H1 (cell line): ENCODE measurements at regions not wholly inside any gene's neighbourhood (a gene's known extent, or its start where the extent isn't known, plus 50 kb on each side); places are given as distances from the start of the nearest gene placed in this dataset.

ENCODE experiments used
- CTCF ChIA-PET: fragments of 300-600 bp; sonication (Branson Sonifier 250); formaldehyde crosslinking; loops from one replicate; lab custom pipeline; 2021; ENCODE audit not compliant: partially characterized antibody; lab: Charles Lee
- POLR2A ChIA-PET: fragments of 300-600 bp; sonication (Branson Sonifier 250); formaldehyde crosslinking; loops from one replicate; lab custom pipeline; 2021; ENCODE audit warnings: inconsistent platforms; ENCODE audit not compliant: partially characterized antibody; lab: Charles Lee
- DNase-seq, 2 experiments: peaks; one replicate each; pipeline versions ENCODE4 v3.0.0 to v3.0.0-alpha.2; 2010 to 2022; ENCODE audit warnings: low spot score in 2 of 2, low read depth in 1 of 2, mixed read lengths in 1 of 2
- FAIRE-seq: peaks from 2 replicates; lab custom pipeline; 2011; peaks lifted over from hg19 to GRCh38; lab: Jason Lieb, UNC
- H2AFZ ChIP-seq: 2 replicates; pipeline ENCODE4 v1.8.1; 2012; ENCODE audit warnings: low read length, inconsistent platforms
- H2AK5ac ChIP-seq: 2 replicates; pipeline ENCODE4 v1.6.1; 2013; ENCODE audit warnings: low read depth, low read length
- H2BK120ac ChIP-seq: replicated peaks from 2 replicates; pipeline ENCODE3; 2013; ENCODE audit warnings: low read depth, low read length, inconsistent platforms
- H2BK12ac ChIP-seq: 2 replicates; pipeline ENCODE4 v1.6.1; 2013; ENCODE audit warnings: low read depth, low read length
- H2BK15ac ChIP-seq: 2 replicates; pipeline ENCODE4 v1.6.1; 2013; ENCODE audit warnings: low read length
- H2BK20ac ChIP-seq: 2 replicates; pipeline ENCODE4 v1.6.1; 2013; ENCODE audit warnings: low read length
- H2BK5ac ChIP-seq: 2 replicates; pipeline ENCODE4 v1.6.1; 2013; ENCODE audit warnings: low read depth, low read length
- H3K14ac ChIP-seq: 2 replicates; pipeline ENCODE4 v1.6.1; 2013; ENCODE audit warnings: inconsistent platforms; ENCODE audit not compliant: insufficient read length
- H3K18ac ChIP-seq: 2 replicates; pipeline ENCODE4 v1.6.1; 2013; ENCODE audit warnings: low read length; ENCODE audit errors: extremely low read depth
- H3K23ac ChIP-seq: 2 replicates; pipeline ENCODE4 v1.6.1; 2013; ENCODE audit warnings: inconsistent platforms; ENCODE audit not compliant: insufficient read length
- H3K23me2 ChIP-seq: 2 replicates; pipeline ENCODE4 v1.6.1; 2013; ENCODE audit warnings: low read depth, low read length
- H3K27ac ChIP-seq: 2 replicates; pipeline ENCODE4 v1.6.1; 2011; ENCODE audit warnings: low read depth, low read length, inconsistent platforms
- H3K27me3 ChIP-seq, 4 experiments: replicated peaks in 1 of 4; 1 replicate in 1 of 4; 2 replicates in 3 of 4; pipeline versions ENCODE4 v1.6.1 to v1.8.1; 2011 to 2013; ENCODE audit warnings: low read length in 3 of 4, mild to moderate bottlenecking in 3 of 4, inconsistent platforms in 2 of 4, mixed read lengths in 2 of 4, moderate library complexity in 1 of 4; ENCODE audit not compliant: control insufficient read depth in 3 of 4, insufficient read depth in 3 of 4; ENCODE audit errors: extremely low read depth in 1 of 4
- H3K36me3 ChIP-seq, 4 experiments: 2 replicates each; pipeline versions ENCODE4 v1.6.1 to v1.8.1; 2011 to 2013; ENCODE audit warnings: mild to moderate bottlenecking in 4 of 4, low read length in 3 of 4, moderate library complexity in 2 of 4, control low read depth in 1 of 4, inconsistent platforms in 1 of 4; ENCODE audit not compliant: insufficient read depth in 4 of 4, control insufficient read depth in 2 of 4
- H3K4ac ChIP-seq: replicated peaks from 2 replicates; pipeline ENCODE3; 2013; ENCODE audit warnings: low read length, low read depth, mixed read lengths, inconsistent platforms; ENCODE audit not compliant: insufficient read length
- H3K4me1 ChIP-seq, 4 experiments: replicated peaks in 1 of 4; 1 replicate in 1 of 4; 2 replicates in 3 of 4; pipeline versions ENCODE4 v1.6.1 to v1.8.1; 2011 to 2013; ENCODE audit warnings: low read length in 3 of 4, inconsistent platforms in 2 of 4, mixed read lengths in 1 of 4; ENCODE audit not compliant: insufficient read depth in 4 of 4, control insufficient read depth in 3 of 4
- H3K4me2 ChIP-seq, 2 experiments: 2 replicates each; pipeline versions ENCODE4 v1.6.1 to v1.8.1; 2011 to 2013; ENCODE audit warnings: low read depth in 2 of 2, low read length in 2 of 2, control low read depth in 1 of 2, inconsistent platforms in 1 of 2, mild to moderate bottlenecking in 1 of 2; ENCODE audit not compliant: insufficient read depth in 1 of 2
- H3K4me3 ChIP-seq, 4 experiments: fragments of 200-600, 300-600 bp in 1 of 4; sonication (generic), shearing (Covaris generic), sonication (Bioruptor Twin) in 1 of 4; 2 replicates each; pipeline versions ENCODE4 v1.5.1 to v1.8.1; 2011 to 2016; ENCODE audit warnings: low read length in 4 of 4, low read depth in 3 of 4, control low read depth in 2 of 4, inconsistent platforms in 2 of 4, mild to moderate bottlenecking in 2 of 4, mixed read lengths in 1 of 4, moderate library complexity in 1 of 4; ENCODE audit not compliant: insufficient read depth in 2 of 4; ENCODE audit errors: extremely low read depth in 1 of 4
- H3K56ac ChIP-seq: replicated peaks from 2 replicates; pipeline ENCODE3; 2013; ENCODE audit warnings: low read depth, mild to moderate bottlenecking, mixed read lengths, low read length, inconsistent platforms; ENCODE audit not compliant: insufficient read length
- H3K79me1 ChIP-seq: 2 replicates; pipeline ENCODE4 v1.6.1; 2013; ENCODE audit warnings: low read depth, low read length, control low read depth
- H3K79me2 ChIP-seq, 2 experiments: 2 replicates each; pipeline versions ENCODE4 v1.6.1 to v1.8.1; 2012 to 2013; ENCODE audit warnings: low read length in 2 of 2, mild to moderate bottlenecking in 2 of 2, inconsistent platforms in 1 of 2; ENCODE audit not compliant: insufficient read depth in 2 of 2, control insufficient read depth in 1 of 2
- H3K9ac ChIP-seq, 4 experiments: replicated peaks in 1 of 4; 1 replicate in 1 of 4; 2 replicates in 3 of 4; pipeline versions ENCODE4 v1.6.1 to v1.8.1; 2011 to 2013; ENCODE audit warnings: low read depth in 3 of 4, low read length in 3 of 4, control low read depth in 2 of 4, mild to moderate bottlenecking in 2 of 4, moderate library complexity in 2 of 4, inconsistent platforms in 1 of 4; ENCODE audit errors: extremely low read depth in 1 of 4
- H3K9me3 ChIP-seq, 2 experiments: 2 replicates each; pipeline versions ENCODE4 v1.6.1 to v1.8.1; 2012 to 2013; ENCODE audit warnings: mild to moderate bottlenecking in 2 of 2, moderate library complexity in 2 of 2, control low read depth in 1 of 2, inconsistent platforms in 1 of 2, low read depth in 1 of 2, low read length in 1 of 2, mixed read lengths in 1 of 2; ENCODE audit not compliant: insufficient read depth in 2 of 2
- H4K20me1 ChIP-seq, 2 experiments: replicated peaks in 1 of 2; 2 replicates each; pipeline versions ENCODE3 to v1.8.1; 2011 to 2013; ENCODE audit warnings: inconsistent platforms in 2 of 2, low read length in 2 of 2, mild to moderate bottlenecking in 1 of 2; ENCODE audit not compliant: insufficient read depth in 2 of 2, control insufficient read depth in 1 of 2
- H4K5ac ChIP-seq: 2 replicates; pipeline ENCODE4 v1.6.1; 2013; ENCODE audit warnings: low read length, low read depth, mixed read lengths, inconsistent platforms; ENCODE audit not compliant: insufficient read length
- H4K8ac ChIP-seq: 2 replicates; pipeline ENCODE4 v1.8.0; 2013; ENCODE audit warnings: mild to moderate bottlenecking, moderate library complexity, low read length, inconsistent platforms; ENCODE audit not compliant: insufficient read depth; ENCODE audit errors: extremely low read depth
- H4K91ac ChIP-seq: replicated peaks from 2 replicates; pipeline ENCODE3; 2013; ENCODE audit warnings: low read length, mixed read lengths, inconsistent platforms; ENCODE audit not compliant: insufficient read length
- BCL11A ChIP-seq, 2 experiments: IDR thresholded peaks; one replicate each; pipeline ENCODE4 v1.6.1; 2011; ENCODE audit warnings: low read depth in 2 of 2, low read length in 2 of 2, mild to moderate bottlenecking in 2 of 2
- CBX5 ChIP-seq: fragments of 300-800, 300-1000 bp; sonication (generic); IDR thresholded peaks from 2 replicates; pipeline ENCODE4 v1.7.1; 2016; ENCODE audit warnings: antibody characterized with exemption, low read length, low read depth
- CTCF ChIP-seq, 3 experiments: IDR thresholded peaks; 1 replicate in 2 of 3; 2 replicates in 1 of 3; pipeline versions ENCODE4 v1.5.1 to v1.6.1; 2011; ENCODE audit warnings: low read length in 3 of 3, mild to moderate bottlenecking in 3 of 3, inconsistent platforms in 2 of 3, low read depth in 1 of 3, moderate library complexity in 1 of 3; ENCODE audit not compliant: insufficient read depth in 1 of 3; ENCODE audit errors: control extremely low read depth in 1 of 3
- GTF2F1 ChIP-seq: IDR thresholded peaks from 2 replicates; pipeline ENCODE4 v1.6.1; 2012; ENCODE audit warnings: low read depth, low read length, improper control_type of control experiment, borderline replicate concordance
- MAFK ChIP-seq: IDR thresholded peaks from 2 replicates; pipeline ENCODE4 v1.6.1; 2012; ENCODE audit warnings: low read depth, mild to moderate bottlenecking, improper control_type of control experiment, low read length
- POLR2AphosphoS5 ChIP-seq: IDR thresholded peaks from 2 replicates; pipeline ENCODE4 v1.6.1; 2011; ENCODE audit warnings: low read depth, low read length
- RBBP5 ChIP-seq: IDR thresholded peaks from 2 replicates; pipeline ENCODE4 v1.7.1; 2012; ENCODE audit warnings: low read depth, mild to moderate bottlenecking, inconsistent platforms, low read length, moderate library complexity, borderline replicate concordance
- RFX5 ChIP-seq: IDR thresholded peaks from 2 replicates; pipeline ENCODE4 v1.6.1; 2011; ENCODE audit warnings: low read depth, low read length, improper control_type of control experiment, borderline replicate concordance
- SAP30 ChIP-seq: fragments of 300-600 bp; sonication (generic); IDR thresholded peaks from 2 replicates; pipeline ENCODE4 v1.7.1; 2012; ENCODE audit warnings: low read length, moderate library complexity, mild to moderate bottlenecking, inconsistent platforms; ENCODE audit not compliant: insufficient read depth, insufficient replicate concordance
- SUZ12 ChIP-seq: fragments of 200-600 bp; sonication (generic); IDR thresholded peaks from 2 replicates; pipeline ENCODE4 v1.6.1; 2012; ENCODE audit warnings: mild to moderate bottlenecking, inconsistent platforms, low read length, moderate library complexity, mixed read lengths
- TBP ChIP-seq: IDR thresholded peaks from 2 replicates; pipeline ENCODE4 v1.6.1; 2011; ENCODE audit warnings: low read depth, low read length, improper control_type of control experiment
- TCF12 ChIP-seq: IDR thresholded peaks from 2 replicates; pipeline ENCODE4 v1.6.1; 2011; ENCODE audit warnings: low read depth, mild to moderate bottlenecking, low read length
- TEAD4 ChIP-seq: IDR thresholded peaks from 2 replicates; pipeline ENCODE4 v1.6.1; 2012; ENCODE audit warnings: low read depth, low read length, inconsistent platforms, mixed read lengths
- WGBS, 2 experiments: shearing (Covaris generic) in 1 of 2; methylation state at CpG; one replicate each; pipeline versions ENCODE4 v1.1.6 to v1.1.7; 2013 to 2015; ENCODE audit warnings: low lambda C conversion rate in 2 of 2, mixed read lengths in 2 of 2, inconsistent platforms in 1 of 2, low coverage in 1 of 2, missing lambda C conversion rate in 1 of 2; ENCODE audit not compliant: insufficient replicate concordance in 2 of 2, insufficient coverage in 1 of 2, insufficient read length in 1 of 2; ENCODE audit errors: extremely low coverage in 1 of 2, missing lambda C conversion rate in 1 of 2; 5-methylcytosine and 5-hydroxymethylcytosine counted together

GRCh38 chr16:9260666-9261065, 169.2 kb downstream of the HAPSTR1 start:
- ChIA-PET CTCF (interaction anchor here (0.5 to 10.8 kb wide), 5 partner anchors 12 to 922 kb away, joined by 3 to 86 read pairs (median 3); partner anchors contain the start of gene GRIN2A), POLR2A (no interaction called here)
- no peak overlapping the region for H2AK5ac ChIP-seq
- no peak for DNase-seq
- no peak overlapping the region for H3K9ac ChIP-seq
- no peak overlapping the region for H2BK5ac ChIP-seq
- no peak overlapping the region for H2BK15ac ChIP-seq
- no peaks in the 10 kb centered on the region for H4K20me1 ChIP-seq
- H3K79me1 ChIP-seq = no peaks in the 10 kb centered on the region
- H4K91ac ChIP-seq = no peak overlapping the region
- no peak overlapping the region for H3K23ac ChIP-seq
- no peaks in the 10 kb centered on the region for H3K79me2 ChIP-seq
- H3K56ac ChIP-seq = no peak overlapping the region
- no peaks in the 10 kb centered on the region for H3K27me3 ChIP-seq
- no peak overlapping the region for H3K4me3 ChIP-seq
- no peaks in the 10 kb centered on the region for H3K9me3 ChIP-seq
- H3K4me2 ChIP-seq = no peak overlapping the region
- H2BK20ac ChIP-seq = no peak overlapping the region
- no peak overlapping the region for H2BK12ac ChIP-seq
- no peak overlapping the region for H3K14ac ChIP-seq
- H3K18ac ChIP-seq = no peak overlapping the region
- H3K23me2 ChIP-seq = no peaks in the 10 kb centered on the region
- H4K5ac ChIP-seq = no peak overlapping the region
- no peak overlapping the region for H4K8ac ChIP-seq
- H3K27ac ChIP-seq = no peak overlapping the region
- no peaks in the 10 kb centered on the region for H3K36me3 ChIP-seq
- no peak overlapping the region for H3K4ac ChIP-seq
- 69% methylated on average over 4 of the region's 4 CpGs; no CpG with 5 or more reads in 1 of the 2 experiments for WGBS, 2 experiments
- no peak overlapping the region for H2BK120ac ChIP-seq
- H2AFZ ChIP-seq = no peak overlapping the region
- FAIRE-seq = no peak
- peaks cover 0 to 4% (median under 1%) of the 10 kb centered on the region in 4 experiments; a peak in 3 of 7 replicates for H3K4me1 ChIP-seq
- TF ChIP-seq CTCF (IDR thresholded peaks at IDR 0.05; ENCODE audit: control extremely low read depth in 1 of 3, insufficient read depth in 1 of 3, low read depth in 1 of 3, low read length in 3 of 3) = no peak
- TF ChIP-seq SAP30 = no peak
- no peak for TF ChIP-seq GTF2F1
- no peak for TF ChIP-seq MAFK
- TF ChIP-seq POLR2AphosphoS5 = no peak
- TF ChIP-seq CBX5 = no peak
- TF ChIP-seq TCF12 = no peak
- no peak for TF ChIP-seq TBP
- TF ChIP-seq SUZ12 = no peak
- TF ChIP-seq RBBP5 = no peak
- TF ChIP-seq TEAD4 = no peak
- no peak for TF ChIP-seq BCL11A (IDR thresholded peaks at IDR 0.05; ENCODE audit: low read depth in 2 of 2, low read length in 2 of 2)
- TF ChIP-seq RFX5 = no peak
